SK-N-SH (cell line): ENCODE measurements at regions not wholly inside any gene's neighbourhood (a gene's known extent, or its start where the extent isn't known, plus 50 kb on each side); places are given as distances from the start of the nearest gene placed in this dataset.
"Not testable (repeated sequence)": the region's sequence is repeated elsewhere in the genome, so short reads cannot be mapped to it uniquely, and the experiment has no call there.

Experiments
- CTCF ChIA-PET: fragments of 300-600, 350-600 bp; formaldehyde crosslinking; extraction: SDS; loops from one replicate; lab custom pipeline; 2021; lab: Yijun Ruan, JAX
- POLR2A ChIA-PET: fragments of 350-600 bp; sonication (Branson Sonifier 250); formaldehyde crosslinking; extraction: SDS; loops from one replicate; lab custom pipeline; 2020; ENCODE audit warnings: antibody characterized with exemption, inconsistent platforms; lab: Yijun Ruan, JAX
- DNase-seq: peaks from one replicate; pipeline ENCODE4 v3.0.0; 2012
- H2AFZ ChIP-seq: fragments of 200-600 bp; sonication (generic); 2 replicates; pipeline ENCODE4 v1.8.1; 2016; ENCODE audit warnings: antibody characterized with exemption, mild to moderate bottlenecking, low read depth
- H3F3A ChIP-seq: fragments of 200-600 bp; sonication (generic); replicated peaks from 2 replicates; pipeline ENCODE3; 2016; ENCODE audit warnings: antibody characterized with exemption, mild to moderate bottlenecking; ENCODE audit not compliant: insufficient read depth
- H3K27ac ChIP-seq, 2 experiments: fragments of 200-500 bp in 1 of 2; fragments of 200-600 bp in 1 of 2; sonication (Bioruptor generic) in 1 of 2; sonication (generic), shearing (Covaris generic) in 1 of 2; 2 replicates each; pipeline versions ENCODE4 v1.5.1 to v1.6.1; 2014 to 2016; ENCODE audit warnings: low read depth in 2 of 2, inconsistent platforms in 1 of 2, low read length in 1 of 2, mild to moderate bottlenecking in 1 of 2, mixed read lengths in 1 of 2
- H3K27me3 ChIP-seq: fragments of 200-600 bp; sonication (generic), shearing (Covaris generic); 2 replicates; pipeline ENCODE4 v1.6.1; 2016; ENCODE audit warnings: mixed run types; ENCODE audit not compliant: insufficient read depth
- H3K36me3 ChIP-seq, 2 experiments: fragments of 200-500 bp in 1 of 2; fragments of 200-600 bp in 1 of 2; sonication (Bioruptor generic) in 1 of 2; sonication (generic) in 1 of 2; replicated peaks in 1 of 2; 2 replicates each; pipeline versions ENCODE3 to v1.5.1; 2014 to 2016; ENCODE audit warnings: low read length in 1 of 2, mild to moderate bottlenecking in 1 of 2; ENCODE audit not compliant: insufficient read depth in 2 of 2, control insufficient read depth in 1 of 2
- H3K4me1 ChIP-seq, 2 experiments: fragments of 200-500 bp in 1 of 2; fragments of 200-600 bp in 1 of 2; sonication (Bioruptor generic) in 1 of 2; sonication (generic), shearing (Covaris generic) in 1 of 2; 2 replicates each; pipeline versions ENCODE4 v1.5.1 to v1.6.1; 2014 to 2016; ENCODE audit warnings: low read depth in 1 of 2, low read length in 1 of 2, mixed run types in 1 of 2; ENCODE audit not compliant: insufficient read depth in 2 of 2, control insufficient read depth in 1 of 2
- H3K4me2 ChIP-seq: fragments of 200-600 bp; sonication (generic), shearing (Covaris generic); 2 replicates; pipeline ENCODE4 v1.6.1; 2017; ENCODE audit warnings: mixed run types
- H3K4me3 ChIP-seq, 2 experiments: fragments of 200-500 bp in 1 of 2; fragments of 200-600 bp in 1 of 2; sonication (Bioruptor generic) in 1 of 2; sonication (generic), shearing (Covaris generic) in 1 of 2; 2 replicates each; pipeline versions ENCODE4 v1.5.1 to v1.8.1; 2014 to 2016; ENCODE audit warnings: low read depth in 2 of 2, inconsistent platforms in 1 of 2, low read length in 1 of 2, mild to moderate bottlenecking in 1 of 2, mixed read lengths in 1 of 2, moderate library complexity in 1 of 2
- H3K79me2 ChIP-seq: fragments of 200-600 bp; sonication (generic); 2 replicates; pipeline ENCODE4 v1.8.1; 2017; ENCODE audit warnings: mild to moderate bottlenecking; ENCODE audit not compliant: insufficient read depth
- H3K9ac ChIP-seq: fragments of 200-600 bp; sonication (generic); 2 replicates; pipeline ENCODE4 v1.6.1; 2017; ENCODE audit warnings: mixed run types
- H3K9me2 ChIP-seq: fragments of 200-600 bp; sonication (generic); 2 replicates; pipeline ENCODE4 v1.6.1; 2017; ENCODE audit warnings: mixed run types
- H3K9me3 ChIP-seq: fragments of 200-600 bp; sonication (generic); 2 replicates; pipeline ENCODE4 v1.6.1; 2017; ENCODE audit warnings: mixed run types, mild to moderate bottlenecking, moderate library complexity
- H4K20me1 ChIP-seq: fragments of 200-600 bp; sonication (generic); 2 replicates; pipeline ENCODE4 v1.6.1; 2017; ENCODE audit warnings: mild to moderate bottlenecking, mixed run types; ENCODE audit not compliant: insufficient read depth
- WGBS: methylation state at CpG from one replicate; pipeline ENCODE4 v1.1.6; 2017; ENCODE audit warnings: low lambda C conversion rate; 5-methylcytosine and 5-hydroxymethylcytosine counted together

GRCh38 chr14:106706488-106706887, 1180.1 kb downstream of the TMEM121 start:
- POLR2A ChIA-PET, result not testable (repeated sequence)

GRCh38 chr14:106710187-106710586, 1183.8 kb downstream of the TMEM121 start:
- H3K36me3 ChIP-seq, H3K4me1 ChIP-seq, H3K79me2 ChIP-seq, H3K9ac ChIP-seq, H4K20me1 ChIP-seq, CTCF ChIA-PET, H3K9me3 ChIP-seq, DNase-seq, H3K27ac ChIP-seq, H3F3A ChIP-seq, H3K4me3 ChIP-seq, H3K27me3 ChIP-seq, H3K9me2 ChIP-seq, POLR2A ChIA-PET, H3K4me2 ChIP-seq, H2AFZ ChIP-seq: not testable (repeated sequence)
- 30% methylated on average over 7 of the region's 7 CpGs for WGBS

More at GRCh38 chr14:106706488-106706887, 1180.1 kb downstream of the TMEM121 start:
- H3K9ac ChIP-seq, H3F3A ChIP-seq, H3K79me2 ChIP-seq, H3K4me3 ChIP-seq, H4K20me1 ChIP-seq, H2AFZ ChIP-seq, H3K27ac ChIP-seq, H3K36me3 ChIP-seq, DNase-seq, H3K9me3 ChIP-seq, H3K27me3 ChIP-seq, H3K9me2 ChIP-seq, H3K4me1 ChIP-seq, H3K4me2 ChIP-seq, CTCF ChIA-PET: not testable (repeated sequence)
- WGBS, result 0% methylated on average over 1 of the region's 4 CpGs

- H3K27me3 ChIP-seq, DNase-seq, H3K9me2 ChIP-seq, H3K4me2 ChIP-seq, H3K9ac ChIP-seq, CTCF ChIA-PET, H3K36me3 ChIP-seq, H3K27ac ChIP-seq, H4K20me1 ChIP-seq, POLR2A ChIA-PET, H3K4me3 ChIP-seq, H3K9me3 ChIP-seq, H3F3A ChIP-seq, H3K79me2 ChIP-seq, H3K4me1 ChIP-seq, H2AFZ ChIP-seq: not testable (repeated sequence)
- 5% methylated on average over 5 of the region's 5 CpGs for WGBS
These were observed 1186.1 kb downstream of the TMEM121 start for GRCh38 chr14:106712513-106712912.

- H3K36me3 ChIP-seq, H3K4me3 ChIP-seq, H3K9me2 ChIP-seq, H3K4me2 ChIP-seq, DNase-seq, H3K27ac ChIP-seq, H4K20me1 ChIP-seq, H3F3A ChIP-seq, H3K9ac ChIP-seq, H3K79me2 ChIP-seq, H3K9me3 ChIP-seq, H3K4me1 ChIP-seq, POLR2A ChIA-PET, CTCF ChIA-PET, H3K27me3 ChIP-seq, H2AFZ ChIP-seq: not testable (repeated sequence)
- 2% methylated on average over 5 of the region's 14 CpGs for WGBS
These were observed 1188.4 kb downstream of the TMEM121 start for GRCh38 chr14:106714446-106715428.

- H3K27me3 ChIP-seq, H2AFZ ChIP-seq, H3K4me2 ChIP-seq, H3K79me2 ChIP-seq, DNase-seq, H3K9me2 ChIP-seq, CTCF ChIA-PET, H3K4me3 ChIP-seq, H3K4me1 ChIP-seq, POLR2A ChIA-PET, H3K9me3 ChIP-seq, H3K9ac ChIP-seq, H3K36me3 ChIP-seq, H3F3A ChIP-seq, H3K27ac ChIP-seq, H4K20me1 ChIP-seq: not testable (repeated sequence)
- no CpG with 5 or more reads among the region's 11 CpGs for WGBS
These were observed 1191.2 kb downstream of the TMEM121 start for GRCh38 chr14:106717544-106717943.

- H2AFZ ChIP-seq, H3K9me3 ChIP-seq, H3K36me3 ChIP-seq, POLR2A ChIA-PET, H3K9ac ChIP-seq, H3K79me2 ChIP-seq, H3K4me2 ChIP-seq, H3F3A ChIP-seq, CTCF ChIA-PET, H3K4me1 ChIP-seq, H3K9me2 ChIP-seq, DNase-seq, H4K20me1 ChIP-seq, H3K4me3 ChIP-seq, H3K27ac ChIP-seq, H3K27me3 ChIP-seq: not testable (repeated sequence)
- WGBS, result no CpG with 5 or more reads among the region's 2 CpGs
These were observed 1193.5 kb downstream of the TMEM121 start for GRCh38 chr14:106719880-106720279.
